Neural crest cell (in vitro differentiated cells): ENCODE measurements at regions not wholly inside any gene's neighbourhood (a gene's known extent, or its start where the extent isn't known, plus 50 kb on each side); places are given as distances from the start of the nearest gene placed in this dataset.

Experiments used
- DNase-seq: peaks from one replicate; pipeline ENCODE4 v3.0.0; 2021; ENCODE audit warnings: low read depth, mixed read lengths, low spot score
- H3K27ac Mint-ChIP-seq: one replicate; pipeline ENCODE4 v1.8.0; 2021; ENCODE audit warnings: mild to moderate bottlenecking, mixed read lengths; ENCODE audit not compliant: unreplicated experiment
- H3K27me3 Mint-ChIP-seq: 2 replicates; pipeline ENCODE4 v1.8.0; 2021; ENCODE audit warnings: low read depth, mild to moderate bottlenecking, mixed read lengths
- H3K36me3 Mint-ChIP-seq: 2 replicates; pipeline ENCODE4 v1.8.0; 2021; ENCODE audit warnings: low read depth, mild to moderate bottlenecking, mixed read lengths
- H3K4me1 Mint-ChIP-seq: 2 replicates; pipeline ENCODE4 v1.8.0; 2021; ENCODE audit warnings: mixed read lengths
- H3K4me3 Mint-ChIP-seq: one replicate; pipeline ENCODE4 v1.8.0; 2021; ENCODE audit warnings: mild to moderate bottlenecking, mixed read lengths
- H3K9me3 Mint-ChIP-seq: 2 replicates; pipeline ENCODE4 v1.8.0; 2021; ENCODE audit warnings: mixed read lengths
- CTCF ChIP-seq: fragments of 200-600 bp; sonication (generic); conservative IDR thresholded peaks from 2 replicates; pipeline ENCODE4 v1.5.0; 2021; ENCODE audit warnings: antibody characterized with exemption, mild to moderate bottlenecking

DNA sequence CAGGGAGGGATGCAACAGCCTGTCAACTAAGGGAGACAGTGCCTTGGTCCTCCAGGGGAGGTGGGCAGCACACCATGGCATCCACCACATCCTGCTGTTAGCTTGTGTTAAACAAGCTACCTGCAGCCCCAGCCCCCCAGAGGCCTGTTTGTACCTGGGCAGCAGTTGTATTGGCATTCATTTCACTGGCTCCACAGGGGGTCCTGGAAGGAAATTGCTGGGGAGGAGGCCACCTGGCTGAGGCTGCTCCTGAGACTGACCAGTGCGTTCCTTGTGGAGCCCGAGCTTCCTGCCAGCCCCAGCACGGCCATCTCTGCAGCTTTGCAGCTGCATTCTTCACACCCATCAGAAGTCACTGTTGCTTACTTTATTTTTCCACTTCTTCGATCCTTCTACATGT is 479.9 kb downstream of the INSC start:
- no peak for DNase-seq
- H3K27ac Mint-ChIP-seq: no peak overlapping the region
- peaks cover 2% of the 10 kb centered on the region for H3K9me3 Mint-ChIP-seq
- no peak for TF ChIP-seq CTCF
- no peaks in the 10 kb centered on the region for H3K4me1 Mint-ChIP-seq
- no peaks in the 10 kb centered on the region for H3K36me3 Mint-ChIP-seq
- H3K27me3 Mint-ChIP-seq: no peaks in the 10 kb centered on the region
- no peak overlapping the region for H3K4me3 Mint-ChIP-seq

DNA sequence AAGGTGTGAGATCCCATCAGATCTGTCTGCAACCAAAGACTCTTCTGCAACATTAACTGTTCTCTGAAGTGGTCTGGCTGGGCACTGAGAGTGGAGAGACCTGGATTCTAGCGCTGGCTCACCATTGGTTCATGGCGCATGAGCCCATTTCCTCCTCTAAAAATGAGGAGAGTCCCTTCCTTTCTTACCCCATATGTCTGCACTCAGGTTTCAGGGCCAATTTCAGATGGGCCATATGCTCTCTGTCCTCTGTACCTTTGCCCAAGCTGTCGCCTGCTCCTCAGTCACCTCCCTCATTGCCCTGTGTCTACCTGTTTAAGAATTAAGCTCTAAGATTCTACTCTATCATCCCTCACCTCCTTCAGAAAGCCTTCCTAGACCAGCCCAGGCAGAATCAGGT is 484.7 kb downstream of the INSC start:
- no peaks in the 10 kb centered on the region for H3K27me3 Mint-ChIP-seq
- TF ChIP-seq CTCF: no peak
- no peak overlapping the region for H3K27ac Mint-ChIP-seq
- no peak overlapping the region for H3K4me3 Mint-ChIP-seq
- DNase-seq: no peak
- H3K36me3 Mint-ChIP-seq: no peaks in the 10 kb centered on the region
- peaks cover 5% of the 10 kb centered on the region for H3K4me1 Mint-ChIP-seq
- H3K9me3 Mint-ChIP-seq: no peaks in the 10 kb centered on the region

- Mint-ChIP-seq H3K27ac (no peak overlapping the region), H3K36me3 (no peaks in the 10 kb centered on the region), H3K9me3 (no peaks in the 10 kb centered on the region), H3K4me3 (no peak overlapping the region), H3K27me3 (no peaks in the 10 kb centered on the region), H3K4me1 (peaks cover 8% of the 10 kb centered on the region)
- no peak for TF ChIP-seq CTCF
- DNase-seq: no peak
Observed at GRCh38 chr11:15602047-15602446, 487.3 kb downstream of the INSC start.

GRCh38 chr11:15602785-15603567 is 488.3 kb downstream of the INSC start:
- Mint-ChIP-seq H3K27ac (no peak overlapping the region), H3K27me3 (no peaks in the 10 kb centered on the region), H3K36me3 (no peaks in the 10 kb centered on the region), H3K4me3 (no peak overlapping the region), H3K9me3 (no peaks in the 10 kb centered on the region), H3K4me1 (peaks cover 14% of the 10 kb centered on the region)
- DNase-seq: no peak
- no peak for TF ChIP-seq CTCF

DNA sequence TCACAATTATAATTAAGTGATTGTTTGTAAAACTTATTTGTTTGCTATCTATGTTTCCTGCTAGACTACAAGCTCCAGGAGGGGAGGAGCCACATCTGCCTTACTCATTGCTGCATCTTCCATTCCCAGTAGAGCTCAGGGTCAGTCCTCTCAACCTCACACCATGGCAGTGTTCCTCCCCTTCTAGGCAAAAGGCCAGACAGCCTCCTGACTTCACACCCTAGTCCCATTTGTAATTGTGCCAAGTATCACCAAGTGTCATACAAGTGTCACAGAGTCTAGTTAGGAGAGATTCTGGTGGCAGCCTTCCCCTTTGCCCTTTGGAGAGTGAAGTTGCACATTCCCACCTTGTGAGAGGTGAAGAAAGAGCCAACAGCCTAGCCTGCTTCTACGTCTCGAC is 490.4 kb downstream of the INSC start:
- H3K9me3 Mint-ChIP-seq: no peaks in the 10 kb centered on the region
- no peaks in the 10 kb centered on the region for H3K36me3 Mint-ChIP-seq
- no peak overlapping the region for H3K4me3 Mint-ChIP-seq
- no peak for TF ChIP-seq CTCF
- H3K27me3 Mint-ChIP-seq: no peaks in the 10 kb centered on the region
- no peak for DNase-seq
- H3K27ac Mint-ChIP-seq: no peak overlapping the region
- H3K4me1 Mint-ChIP-seq: peaks cover 14% of the 10 kb centered on the region
